Uterus (tissue), 3 donors: ENCODE measurements at regions not wholly inside any gene's neighbourhood (a gene's known extent, or its start where the extent isn't known, plus 50 kb on each side); places are given as distances from the start of the nearest gene placed in this dataset.

Experiments
- DNase-seq, 2 donors: peaks; one replicate each; pipeline ENCODE4 v3.0.0-alpha.2; 2019 to 2020
- H3K27ac ChIP-seq, 2 donors: fragments of 200-600 bp; sonication (generic); 1 replicate in 1 of 2; 2 replicates in 1 of 2; pipeline ENCODE4 v1.5.1; 2016 to 2018
- H3K27me3 ChIP-seq, 2 donors: fragments of 200-600 bp; sonication (generic); one replicate each; pipeline ENCODE4 v1.5.1; 2018 to 2019; ENCODE audit warnings: control low read depth in 1 of 2
- H3K36me3 ChIP-seq, 2 donors: fragments of 200-600 bp; sonication (generic); one replicate each; pipeline ENCODE4 v1.5.1; 2019; ENCODE audit warnings: control low read depth in 1 of 2
- H3K4me1 ChIP-seq, 2 donors: fragments of 200-600 bp; sonication (generic); one replicate each; pipeline ENCODE4 v1.5.1; 2018 to 2019; ENCODE audit warnings: control low read depth in 1 of 2
- H3K4me3 ChIP-seq, 2 donors: fragments of 200-600 bp; sonication (generic); 1 replicate in 1 of 2; 2 replicates in 1 of 2; pipeline ENCODE4 v1.5.1; 2018 to 2019; ENCODE audit warnings: mild to moderate bottlenecking in 1 of 2
- H3K9me3 ChIP-seq, 2 donors: fragments of 200-600 bp; sonication (generic); one replicate each; pipeline ENCODE4 v1.5.1; 2019; ENCODE audit warnings: control low read depth in 1 of 2
- CTCF ChIP-seq, 4 experiments: fragments of 200-600 bp in 2 of 4; fragments of 450-650 bp in 2 of 4; sonication (generic) in 2 of 4; IDR thresholded peaks; one replicate each; pipeline ENCODE4 v1.5.1; 2016 to 2019; ENCODE audit warnings: antibody characterized with exemption in 4 of 4, mild to moderate bottlenecking in 2 of 4, moderate library complexity in 1 of 4
- POLR2A ChIP-seq, 2 donors: fragments of 450-650 bp; IDR thresholded peaks; one replicate each; pipeline ENCODE4 v1.6.1; 2016; ENCODE audit warnings: antibody characterized with exemption in 2 of 2, mild to moderate bottlenecking in 1 of 2, moderate library complexity in 1 of 2
- intact Hi-C: fragments of 100-400 bp; cut with DNase I; formaldehyde crosslinking; loops from one replicate; pipeline ENCODE4 v1.15.1; 2023; ENCODE audit warnings: low total_unique reads
- donor health status: DM: yes; HTN: yes; CAD: no.

- DNase-seq, result no peak
- intact Hi-C loops, result no loop called here
- TF ChIP-seq CTCF (IDR thresholded peaks at IDR 0.05) (no peak), POLR2A (IDR thresholded peaks at IDR 0.05) (no peak)
- no peaks in the 10 kb centered on the region for H3K9me3 ChIP-seq
- no peaks in the 10 kb centered on the region for H3K4me1 ChIP-seq
- no peak overlapping the region for H3K27ac ChIP-seq
- H3K36me3 ChIP-seq, result no peaks in the 10 kb centered on the region
- no peak overlapping the region for H3K4me3 ChIP-seq
- no peaks in the 10 kb centered on the region for H3K27me3 ChIP-seq
These were observed 1051.4 kb upstream of the ATXN7L3B start for GRCh38 chr12:73486256-73486655.

GRCh38 chr12:73506611-73507010 lies 1031.0 kb upstream of the ATXN7L3B start:
- H3K36me3 ChIP-seq, result no peaks in the 10 kb centered on the region
- intact Hi-C loops, result no loop called here
- TF ChIP-seq CTCF (IDR thresholded peaks at IDR 0.05) (no peak), POLR2A (IDR thresholded peaks at IDR 0.05) (no peak)
- no peak for DNase-seq
- no peaks in the 10 kb centered on the region for H3K4me1 ChIP-seq
- no peak overlapping the region for H3K27ac ChIP-seq
- H3K4me3 ChIP-seq, result no peak overlapping the region
- no peaks in the 10 kb centered on the region for H3K27me3 ChIP-seq
- H3K9me3 ChIP-seq, result no peaks in the 10 kb centered on the region

GRCh38 chr12:73514672-73515071 lies 1023.0 kb upstream of the ATXN7L3B start:
- Histone ChIP-seq H3K9me3 (no peaks in the 10 kb centered on the region), H3K4me3 (no peak overlapping the region), H3K27me3 (no peaks in the 10 kb centered on the region), H3K4me1 (no peaks in the 10 kb centered on the region), H3K36me3 (no peaks in the 10 kb centered on the region), H3K27ac (no peak overlapping the region)
- DNase-seq, result no peak
- intact Hi-C loops, result no loop called here
- TF ChIP-seq CTCF (IDR thresholded peaks at IDR 0.05) (no peak), POLR2A (IDR thresholded peaks at IDR 0.05) (no peak)

- Histone ChIP-seq H3K4me3 (no peak overlapping the region), H3K27me3 (no peaks in the 10 kb centered on the region), H3K36me3 (no peaks in the 10 kb centered on the region), H3K9me3 (no peaks in the 10 kb centered on the region), H3K4me1 (no peaks in the 10 kb centered on the region), H3K27ac (no peak overlapping the region)
- no peak for DNase-seq
- intact Hi-C loops, result no loop called here
- no peak for TF ChIP-seq POLR2A (IDR thresholded peaks at IDR 0.05)
- TF ChIP-seq CTCF (IDR thresholded peaks at IDR 0.05), result no peak
These were observed 1019.8 kb upstream of the ATXN7L3B start for GRCh38 chr12:73517859-73518258.

- no peaks in the 10 kb centered on the region for H3K27me3 ChIP-seq
- H3K9me3 ChIP-seq, result no peaks in the 10 kb centered on the region
- no peaks in the 10 kb centered on the region for H3K36me3 ChIP-seq
- intact Hi-C loops, result no loop called here
- no peak for TF ChIP-seq CTCF (IDR thresholded peaks at IDR 0.05)
- no peak for TF ChIP-seq POLR2A (IDR thresholded peaks at IDR 0.05)
- H3K4me3 ChIP-seq, result no peak overlapping the region
- no peak for DNase-seq
- no peak overlapping the region for H3K27ac ChIP-seq
- no peaks in the 10 kb centered on the region for H3K4me1 ChIP-seq
These were observed 1008.4 kb upstream of the ATXN7L3B start for GRCh38 chr12:73529231-73529630.
